ENCODE measurements at regions not wholly inside any gene's neighbourhood (a gene's known extent, or its start where the extent isn't known, plus 50 kb on each side); places are given as distances from the start of the nearest gene placed in this dataset.

DNA sequence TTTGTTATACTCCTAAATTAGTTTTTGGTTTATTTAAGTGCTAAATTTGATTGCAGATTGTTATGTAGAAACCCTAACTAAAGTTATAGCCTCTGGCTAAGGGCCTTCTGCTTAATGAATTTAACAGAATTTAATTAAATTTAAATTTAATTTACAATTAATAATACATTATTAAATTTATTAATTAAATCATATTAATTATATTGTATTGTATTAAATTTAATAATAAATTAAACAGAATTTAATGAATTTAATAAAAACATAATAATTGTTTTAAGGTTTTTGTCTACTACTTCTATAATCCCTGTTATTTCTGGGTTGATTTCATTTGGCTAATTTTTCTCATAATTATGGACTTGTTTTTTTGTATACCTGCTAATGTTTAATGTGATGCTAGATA is 141.9 kb upstream of the TECRL start:
- TF ChIP-seq ZFX (IDR thresholded peaks at IDR 0.05) = no peak
- TF ChIP-seq, protein P1, sequence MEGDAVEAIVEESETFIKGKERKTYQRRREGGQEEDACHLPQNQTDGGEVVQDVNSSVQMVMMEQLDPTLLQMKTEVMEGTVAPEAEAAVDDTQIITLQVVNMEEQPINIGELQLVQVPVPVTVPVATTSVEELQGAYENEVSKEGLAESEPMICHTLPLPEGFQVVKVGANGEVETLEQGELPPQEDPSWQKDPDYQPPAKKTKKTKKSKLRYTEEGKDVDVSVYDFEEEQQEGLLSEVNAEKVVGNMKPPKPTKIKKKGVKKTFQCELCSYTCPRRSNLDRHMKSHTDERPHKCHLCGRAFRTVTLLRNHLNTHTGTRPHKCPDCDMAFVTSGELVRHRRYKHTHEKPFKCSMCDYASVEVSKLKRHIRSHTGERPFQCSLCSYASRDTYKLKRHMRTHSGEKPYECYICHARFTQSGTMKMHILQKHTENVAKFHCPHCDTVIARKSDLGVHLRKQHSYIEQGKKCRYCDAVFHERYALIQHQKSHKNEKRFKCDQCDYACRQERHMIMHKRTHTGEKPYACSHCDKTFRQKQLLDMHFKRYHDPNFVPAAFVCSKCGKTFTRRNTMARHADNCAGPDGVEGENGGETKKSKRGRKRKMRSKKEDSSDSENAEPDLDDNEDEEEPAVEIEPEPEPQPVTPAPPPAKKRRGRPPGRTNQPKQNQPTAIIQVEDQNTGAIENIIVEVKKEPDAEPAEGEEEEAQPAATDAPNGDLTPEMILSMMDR (conservative IDR thresholded peaks at IDR 0.05) = no peak
- no peak overlapping the region for H3K27ac ChIP-seq

DNA sequence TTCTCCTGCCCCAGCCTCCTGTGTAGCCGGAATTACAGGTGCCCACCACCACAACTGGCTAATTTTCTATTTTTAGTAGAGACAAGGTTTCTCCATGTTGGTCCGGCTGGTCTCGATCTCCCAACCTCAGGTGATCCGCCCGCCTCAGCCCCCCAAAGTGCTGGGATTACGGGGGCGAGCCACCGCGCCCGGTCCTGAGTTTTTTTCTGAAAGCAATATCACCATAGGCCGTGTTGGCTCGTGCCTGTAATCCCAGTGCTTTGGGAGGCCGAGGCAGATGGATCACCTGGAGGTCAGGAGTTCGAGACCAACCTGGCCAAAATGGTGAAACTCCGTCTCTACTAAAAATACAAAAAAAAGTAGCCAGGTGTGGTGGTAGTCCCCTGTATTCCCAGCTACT is 136.3 kb upstream of the TECRL start:
- no peak overlapping the region for H3K27ac ChIP-seq
- TF ChIP-seq, protein P1 (conservative IDR thresholded peaks at IDR 0.05) = no peak
- TF ChIP-seq ZFX (IDR thresholded peaks at IDR 0.05) = no peak

DNA sequence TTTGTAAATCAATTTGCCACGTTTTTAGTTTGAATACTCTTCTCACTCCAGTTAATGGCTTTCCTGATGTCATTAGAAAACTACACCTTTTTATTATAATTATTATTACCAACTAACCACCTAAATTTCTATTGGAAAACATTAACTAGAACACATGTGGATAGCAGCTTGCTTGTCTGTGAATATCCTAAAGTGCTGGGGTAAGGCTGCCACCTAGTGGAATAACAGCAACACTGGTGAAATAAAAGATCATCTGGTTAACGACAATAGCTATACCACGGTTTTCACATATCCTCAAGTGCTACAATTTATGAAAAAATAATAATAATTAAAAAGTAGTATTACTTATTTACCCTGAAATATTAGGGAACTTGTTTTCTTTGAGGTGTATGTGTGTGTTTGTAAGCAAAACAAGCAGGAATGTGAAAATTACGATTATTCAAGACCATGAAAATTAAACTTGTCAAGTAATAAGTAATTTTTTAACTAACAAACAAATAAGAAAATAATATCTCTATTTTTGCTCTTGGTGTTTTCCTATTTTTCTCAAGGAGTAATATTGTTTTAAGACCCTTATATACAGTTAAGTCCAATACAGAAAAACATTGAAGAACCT is 130.1 kb upstream of the TECRL start:
- no peak for TF ChIP-seq ZFX (IDR thresholded peaks at IDR 0.05)
- TF ChIP-seq, protein P1 (conservative IDR thresholded peaks at IDR 0.05) = peak; percentile 78
- H3K27ac ChIP-seq = no peak overlapping the region

DNA sequence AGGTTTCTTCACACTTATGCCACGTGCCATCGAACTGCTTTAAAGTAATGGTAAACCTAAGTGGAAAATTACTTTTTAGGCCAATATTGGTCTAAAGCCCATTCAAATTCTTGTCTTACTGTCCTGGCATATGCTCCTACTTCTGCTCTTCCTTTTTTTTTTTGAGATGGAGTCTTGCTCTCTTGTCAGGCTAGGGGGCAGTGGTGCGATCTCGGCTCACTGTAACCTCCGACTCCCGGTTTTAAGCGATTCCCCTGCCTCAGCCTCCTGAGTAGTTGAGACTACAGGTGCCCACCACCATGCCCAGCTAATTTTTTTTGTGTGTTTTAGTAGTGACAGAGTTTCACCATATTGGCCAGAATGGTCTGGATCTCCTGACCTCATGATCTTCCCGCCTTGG is 129.0 kb upstream of the TECRL start:
- TF ChIP-seq ZFX (IDR thresholded peaks at IDR 0.05) = no peak
- TF ChIP-seq, protein P1 (conservative IDR thresholded peaks at IDR 0.05) = peak; percentile 42
- H3K27ac ChIP-seq = no peak overlapping the region

DNA sequence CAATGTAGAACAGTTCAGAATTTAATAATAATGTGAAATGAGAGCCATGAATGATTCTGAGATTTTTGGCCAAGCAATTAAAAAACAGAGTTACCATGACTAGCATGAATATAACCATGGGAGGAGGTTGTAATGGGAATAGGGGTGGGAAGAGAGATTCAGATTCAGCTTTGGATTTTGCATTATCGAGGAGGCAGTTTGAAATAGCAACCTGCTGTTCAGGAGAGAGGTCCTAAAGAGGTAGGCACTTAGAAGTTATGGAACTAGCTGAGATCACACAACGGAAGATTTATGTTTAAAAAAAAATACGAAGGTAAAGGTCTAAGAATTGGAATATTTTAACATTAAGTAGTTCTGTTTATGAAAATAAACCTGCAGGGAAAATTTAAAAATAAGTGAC is 124.4 kb upstream of the TECRL start:
- no peak overlapping the region for H3K27ac ChIP-seq
- TF ChIP-seq, protein P1 (conservative IDR thresholded peaks at IDR 0.05) = no peak
- TF ChIP-seq ZFX (IDR thresholded peaks at IDR 0.05) = no peak

DNA sequence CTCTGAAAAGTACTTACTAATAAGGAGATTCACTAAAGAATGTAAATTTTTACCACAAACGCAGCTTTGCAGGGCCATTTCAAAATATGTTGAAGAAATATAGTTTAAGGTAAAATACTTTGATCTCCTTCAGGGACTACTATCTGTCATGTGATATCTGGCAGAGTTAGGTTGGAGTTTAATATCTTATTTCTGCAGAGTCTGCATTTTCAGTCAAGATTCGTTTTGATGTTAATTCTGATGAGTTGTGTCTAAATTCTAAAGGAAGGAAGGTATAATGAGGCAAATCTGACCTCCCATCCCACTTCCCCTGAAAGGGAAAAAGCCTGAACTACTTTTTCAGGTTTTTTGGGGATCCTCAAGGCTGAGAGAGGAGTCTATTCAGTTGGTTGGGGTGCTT is 123.9 kb upstream of the TECRL start:
- TF ChIP-seq, protein P1 (conservative IDR thresholded peaks at IDR 0.05) = no peak
- TF ChIP-seq ZFX (IDR thresholded peaks at IDR 0.05) = no peak
- no peak overlapping the region for H3K27ac ChIP-seq

DNA sequence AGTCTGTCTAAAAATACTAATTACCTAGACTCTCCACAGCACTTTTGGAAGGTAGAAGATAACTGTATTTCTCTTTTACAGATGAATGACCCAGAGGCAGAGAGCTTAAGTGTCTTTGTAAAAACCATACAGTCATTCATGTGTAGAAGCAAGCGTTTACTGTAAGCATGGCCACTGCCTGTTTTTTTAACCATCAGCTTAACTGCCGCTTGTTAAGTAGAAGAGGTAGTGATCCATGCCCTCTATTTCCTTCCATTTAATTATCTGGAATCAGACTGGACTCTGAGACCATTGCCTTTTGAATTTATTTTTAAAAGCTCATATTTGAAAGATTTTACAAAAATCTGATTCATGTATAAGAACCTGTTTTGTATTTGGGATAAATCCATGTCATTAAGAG is 111.2 kb upstream of the TECRL start:
- no peak overlapping the region for H3K27ac ChIP-seq
- TF ChIP-seq ZFX (IDR thresholded peaks at IDR 0.05) = no peak
- TF ChIP-seq, protein P1 (conservative IDR thresholded peaks at IDR 0.05) = no peak
